ENCODE measurements at regions not wholly inside any gene's neighbourhood (a gene's known extent, or its start where the extent isn't known, plus 50 kb on each side); places are given as distances from the start of the nearest gene placed in this dataset.

DNA sequence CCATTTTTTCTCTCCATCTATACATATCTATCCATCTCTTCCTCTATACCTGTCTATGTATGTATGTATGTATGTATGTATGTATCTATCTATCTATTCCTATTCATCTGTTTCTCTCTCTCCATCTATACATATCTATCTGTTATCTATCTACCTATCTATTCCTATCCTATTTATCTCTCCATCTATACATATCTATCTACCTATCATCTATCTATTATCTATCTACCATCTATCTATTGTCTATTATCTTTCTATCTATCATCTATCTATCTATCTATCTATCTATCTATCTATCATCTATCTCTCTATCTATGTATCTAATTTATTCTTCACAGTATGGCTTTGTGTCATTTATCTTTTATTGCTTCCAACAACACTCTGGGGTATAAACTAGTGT, 1124.4 kb downstream of the TYW1 start (continued):
- TF ChIP-seq, protein P1, sequence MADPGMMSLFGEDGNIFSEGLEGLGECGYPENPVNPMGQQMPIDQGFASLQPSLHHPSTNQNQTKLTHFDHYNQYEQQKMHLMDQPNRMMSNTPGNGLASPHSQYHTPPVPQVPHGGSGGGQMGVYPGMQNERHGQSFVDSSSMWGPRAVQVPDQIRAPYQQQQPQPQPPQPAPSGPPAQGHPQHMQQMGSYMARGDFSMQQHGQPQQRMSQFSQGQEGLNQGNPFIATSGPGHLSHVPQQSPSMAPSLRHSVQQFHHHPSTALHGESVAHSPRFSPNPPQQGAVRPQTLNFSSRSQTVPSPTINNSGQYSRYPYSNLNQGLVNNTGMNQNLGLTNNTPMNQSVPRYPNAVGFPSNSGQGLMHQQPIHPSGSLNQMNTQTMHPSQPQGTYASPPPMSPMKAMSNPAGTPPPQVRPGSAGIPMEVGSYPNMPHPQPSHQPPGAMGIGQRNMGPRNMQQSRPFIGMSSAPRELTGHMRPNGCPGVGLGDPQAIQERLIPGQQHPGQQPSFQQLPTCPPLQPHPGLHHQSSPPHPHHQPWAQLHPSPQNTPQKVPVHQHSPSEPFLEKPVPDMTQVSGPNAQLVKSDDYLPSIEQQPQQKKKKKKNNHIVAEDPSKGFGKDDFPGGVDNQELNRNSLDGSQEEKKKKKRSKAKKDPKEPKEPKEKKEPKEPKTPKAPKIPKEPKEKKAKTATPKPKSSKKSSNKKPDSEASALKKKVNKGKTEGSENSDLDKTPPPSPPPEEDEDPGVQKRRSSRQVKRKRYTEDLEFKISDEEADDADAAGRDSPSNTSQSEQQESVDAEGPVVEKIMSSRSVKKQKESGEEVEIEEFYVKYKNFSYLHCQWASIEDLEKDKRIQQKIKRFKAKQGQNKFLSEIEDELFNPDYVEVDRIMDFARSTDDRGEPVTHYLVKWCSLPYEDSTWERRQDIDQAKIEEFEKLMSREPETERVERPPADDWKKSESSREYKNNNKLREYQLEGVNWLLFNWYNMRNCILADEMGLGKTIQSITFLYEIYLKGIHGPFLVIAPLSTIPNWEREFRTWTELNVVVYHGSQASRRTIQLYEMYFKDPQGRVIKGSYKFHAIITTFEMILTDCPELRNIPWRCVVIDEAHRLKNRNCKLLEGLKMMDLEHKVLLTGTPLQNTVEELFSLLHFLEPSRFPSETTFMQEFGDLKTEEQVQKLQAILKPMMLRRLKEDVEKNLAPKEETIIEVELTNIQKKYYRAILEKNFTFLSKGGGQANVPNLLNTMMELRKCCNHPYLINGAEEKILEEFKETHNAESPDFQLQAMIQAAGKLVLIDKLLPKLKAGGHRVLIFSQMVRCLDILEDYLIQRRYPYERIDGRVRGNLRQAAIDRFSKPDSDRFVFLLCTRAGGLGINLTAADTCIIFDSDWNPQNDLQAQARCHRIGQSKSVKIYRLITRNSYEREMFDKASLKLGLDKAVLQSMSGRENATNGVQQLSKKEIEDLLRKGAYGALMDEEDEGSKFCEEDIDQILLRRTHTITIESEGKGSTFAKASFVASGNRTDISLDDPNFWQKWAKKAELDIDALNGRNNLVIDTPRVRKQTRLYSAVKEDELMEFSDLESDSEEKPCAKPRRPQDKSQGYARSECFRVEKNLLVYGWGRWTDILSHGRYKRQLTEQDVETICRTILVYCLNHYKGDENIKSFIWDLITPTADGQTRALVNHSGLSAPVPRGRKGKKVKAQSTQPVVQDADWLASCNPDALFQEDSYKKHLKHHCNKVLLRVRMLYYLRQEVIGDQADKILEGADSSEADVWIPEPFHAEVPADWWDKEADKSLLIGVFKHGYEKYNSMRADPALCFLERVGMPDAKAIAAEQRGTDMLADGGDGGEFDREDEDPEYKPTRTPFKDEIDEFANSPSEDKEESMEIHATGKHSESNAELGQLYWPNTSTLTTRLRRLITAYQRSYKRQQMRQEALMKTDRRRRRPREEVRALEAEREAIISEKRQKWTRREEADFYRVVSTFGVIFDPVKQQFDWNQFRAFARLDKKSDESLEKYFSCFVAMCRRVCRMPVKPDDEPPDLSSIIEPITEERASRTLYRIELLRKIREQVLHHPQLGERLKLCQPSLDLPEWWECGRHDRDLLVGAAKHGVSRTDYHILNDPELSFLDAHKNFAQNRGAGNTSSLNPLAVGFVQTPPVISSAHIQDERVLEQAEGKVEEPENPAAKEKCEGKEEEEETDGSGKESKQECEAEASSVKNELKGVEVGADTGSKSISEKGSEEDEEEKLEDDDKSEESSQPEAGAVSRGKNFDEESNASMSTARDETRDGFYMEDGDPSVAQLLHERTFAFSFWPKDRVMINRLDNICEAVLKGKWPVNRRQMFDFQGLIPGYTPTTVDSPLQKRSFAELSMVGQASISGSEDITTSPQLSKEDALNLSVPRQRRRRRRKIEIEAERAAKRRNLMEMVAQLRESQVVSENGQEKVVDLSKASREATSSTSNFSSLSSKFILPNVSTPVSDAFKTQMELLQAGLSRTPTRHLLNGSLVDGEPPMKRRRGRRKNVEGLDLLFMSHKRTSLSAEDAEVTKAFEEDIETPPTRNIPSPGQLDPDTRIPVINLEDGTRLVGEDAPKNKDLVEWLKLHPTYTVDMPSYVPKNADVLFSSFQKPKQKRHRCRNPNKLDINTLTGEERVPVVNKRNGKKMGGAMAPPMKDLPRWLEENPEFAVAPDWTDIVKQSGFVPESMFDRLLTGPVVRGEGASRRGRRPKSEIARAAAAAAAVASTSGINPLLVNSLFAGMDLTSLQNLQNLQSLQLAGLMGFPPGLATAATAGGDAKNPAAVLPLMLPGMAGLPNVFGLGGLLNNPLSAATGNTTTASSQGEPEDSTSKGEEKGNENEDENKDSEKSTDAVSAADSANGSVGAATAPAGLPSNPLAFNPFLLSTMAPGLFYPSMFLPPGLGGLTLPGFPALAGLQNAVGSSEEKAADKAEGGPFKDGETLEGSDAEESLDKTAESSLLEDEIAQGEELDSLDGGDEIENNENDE (IDR thresholded peaks at IDR 0.05; ENCODE audit: insufficient replicate concordance, low read length), result no peak
- no peak for TF ChIP-seq TEAD4 (IDR thresholded peaks at IDR 0.05; ENCODE audit: low read depth, low read length)

Measured in H1 (cell line).